ENCODE measurements at regions not wholly inside any gene's neighbourhood (a gene's known extent, or its start where the extent isn't known, plus 50 kb on each side); places are given as distances from the start of the nearest gene placed in this dataset.

- H3K27ac Mint-ChIP-seq = no peak overlapping the region
- no peak for TF ChIP-seq CTCF (IDR thresholded peaks at IDR 0.05; ENCODE audit: unreplicated experiment)
- H3K9me3 Mint-ChIP-seq = no peaks in the 10 kb centered on the region
- H3K36me3 Mint-ChIP-seq = no peaks in the 10 kb centered on the region
- H3K4me3 Mint-ChIP-seq = no peak overlapping the region
- no peak for DNase-seq (ENCODE audit: low spot score in 2 of 2, unreplicated experiment in 2 of 2)
- peaks cover 34% of the 10 kb centered on the region for H3K4me1 Mint-ChIP-seq
- no peaks in the 10 kb centered on the region for H3K27me3 Mint-ChIP-seq (ENCODE audit: low read depth)
Observed at GRCh38 chr5:138656916-138657315, 81.7 kb upstream of the HSPA9 start.

GRCh38 chr5:138655530-138656190 lies 80.5 kb upstream of the HSPA9 start:
- Mint-ChIP-seq H3K27ac (no peak overlapping the region), H3K27me3 (ENCODE audit: low read depth) (no peaks in the 10 kb centered on the region), H3K4me1 (peaks cover 42% of the 10 kb centered on the region), H3K4me3 (no peak overlapping the region), H3K36me3 (no peaks in the 10 kb centered on the region), H3K9me3 (no peaks in the 10 kb centered on the region)
- no peak for DNase-seq (ENCODE audit: low spot score in 2 of 2, unreplicated experiment in 2 of 2)
- no peak for TF ChIP-seq CTCF (IDR thresholded peaks at IDR 0.05; ENCODE audit: unreplicated experiment)

- Mint-ChIP-seq H3K9me3 (no peaks in the 10 kb centered on the region), H3K27me3 (ENCODE audit: low read depth) (no peaks in the 10 kb centered on the region), H3K27ac (peak overlapping the region; percentile 30), H3K4me1 (peaks cover 49% of the 10 kb centered on the region), H3K4me3 (no peak overlapping the region), H3K36me3 (no peaks in the 10 kb centered on the region)
- TF ChIP-seq CTCF (IDR thresholded peaks at IDR 0.05; ENCODE audit: unreplicated experiment) = no peak
- DNase-seq (ENCODE audit: low spot score in 2 of 2, unreplicated experiment in 2 of 2) = no peak
Observed at GRCh38 chr5:138654281-138654867, 79.2 kb upstream of the HSPA9 start.

- Mint-ChIP-seq H3K9me3 (no peaks in the 10 kb centered on the region), H3K27ac (peak overlapping the region; percentile 22), H3K27me3 (ENCODE audit: low read depth) (no peaks in the 10 kb centered on the region), H3K36me3 (no peaks in the 10 kb centered on the region), H3K4me1 (peaks cover 56% of the 10 kb centered on the region), H3K4me3 (no peak overlapping the region)
- TF ChIP-seq CTCF (IDR thresholded peaks at IDR 0.05; ENCODE audit: unreplicated experiment) = no peak
- no peak for DNase-seq (ENCODE audit: low spot score in 2 of 2, unreplicated experiment in 2 of 2)
Observed at GRCh38 chr5:138653502-138653901, 78.3 kb upstream of the HSPA9 start.

GRCh38 chr5:138651767-138652117 lies 76.5 kb upstream of the HSPA9 start:
- Mint-ChIP-seq H3K27me3 (ENCODE audit: low read depth) (no peaks in the 10 kb centered on the region), H3K9me3 (no peaks in the 10 kb centered on the region), H3K36me3 (no peaks in the 10 kb centered on the region), H3K27ac (peak overlapping the region; percentile 7), H3K4me1 (peaks cover 68% of the 10 kb centered on the region), H3K4me3 (no peak overlapping the region)
- TF ChIP-seq CTCF (IDR thresholded peaks at IDR 0.05; ENCODE audit: unreplicated experiment) = no peak
- no peak for DNase-seq (ENCODE audit: low spot score in 2 of 2, unreplicated experiment in 2 of 2)

Measured in mesothelial cell of epicardium (in vitro differentiated cells).